IPS DF 6.9 (cell line): ENCODE measurements at regions not wholly inside any gene's neighbourhood (a gene's known extent, or its start where the extent isn't known, plus 50 kb on each side); places are given as distances from the start of the nearest gene placed in this dataset.
"Not testable (repeated sequence)": the region's sequence is repeated elsewhere in the genome, so short reads cannot be mapped to it uniquely, and the experiment has no call there.

ENCODE experiments used
- DNase-seq: peaks from one replicate; pipeline ENCODE4 v3.0.0-alpha.2; 2013; ENCODE audit warnings: low read depth, low spot score
- H3K27ac ChIP-seq: one replicate; pipeline ENCODE4 v1.5.1; 2013; ENCODE audit warnings: low read length, control low read depth
- H3K27me3 ChIP-seq: 2 replicates; pipeline ENCODE4 v1.6.1; 2013; ENCODE audit warnings: mild to moderate bottlenecking, low read length; ENCODE audit not compliant: control insufficient read depth, insufficient read depth
- H3K36me3 ChIP-seq: 2 replicates; pipeline ENCODE4 v1.6.1; 2013; ENCODE audit warnings: low read length; ENCODE audit not compliant: control insufficient read depth, insufficient read depth
- H3K4me1 ChIP-seq: 2 replicates; pipeline ENCODE4 v1.6.1; 2013; ENCODE audit warnings: low read length; ENCODE audit not compliant: control insufficient read depth, insufficient read depth
- H3K4me3 ChIP-seq: 2 replicates; pipeline ENCODE4 v1.5.1; 2013; ENCODE audit warnings: mild to moderate bottlenecking, low read length
- H3K9me3 ChIP-seq: 2 replicates; pipeline ENCODE4 v1.6.1; 2013; ENCODE audit warnings: low read length, inconsistent platforms; ENCODE audit not compliant: control insufficient read depth, insufficient read depth
- WGBS: extraction: QIAGEN DNeasy Blood & Tissue Kit; methylation state at CpG from one replicate; pipeline ENCODE4 v1.1.7; 2013; ENCODE audit warnings: mixed read lengths, missing lambda C conversion rate; ENCODE audit not compliant: insufficient read length, insufficient coverage; 5-methylcytosine and 5-hydroxymethylcytosine counted together

GRCh38 chr16:29201296-29202024 lies 205.1 kb downstream of the NPIPB11 start:
- no CpG with 5 or more reads among the region's 25 CpGs for WGBS
- H3K9me3 ChIP-seq, DNase-seq, H3K27me3 ChIP-seq, H3K27ac ChIP-seq, H3K4me1 ChIP-seq, H3K4me3 ChIP-seq, H3K36me3 ChIP-seq: not testable (repeated sequence)

GRCh38 chr16:29200681-29201080 lies 205.8 kb downstream of the NPIPB11 start:
- not testable (repeated sequence) for DNase-seq, H3K4me1 ChIP-seq, H3K27ac ChIP-seq, H3K9me3 ChIP-seq, H3K4me3 ChIP-seq, H3K27me3 ChIP-seq, H3K36me3 ChIP-seq
- WGBS: no CpG with 5 or more reads among the region's 9 CpGs

DNA sequence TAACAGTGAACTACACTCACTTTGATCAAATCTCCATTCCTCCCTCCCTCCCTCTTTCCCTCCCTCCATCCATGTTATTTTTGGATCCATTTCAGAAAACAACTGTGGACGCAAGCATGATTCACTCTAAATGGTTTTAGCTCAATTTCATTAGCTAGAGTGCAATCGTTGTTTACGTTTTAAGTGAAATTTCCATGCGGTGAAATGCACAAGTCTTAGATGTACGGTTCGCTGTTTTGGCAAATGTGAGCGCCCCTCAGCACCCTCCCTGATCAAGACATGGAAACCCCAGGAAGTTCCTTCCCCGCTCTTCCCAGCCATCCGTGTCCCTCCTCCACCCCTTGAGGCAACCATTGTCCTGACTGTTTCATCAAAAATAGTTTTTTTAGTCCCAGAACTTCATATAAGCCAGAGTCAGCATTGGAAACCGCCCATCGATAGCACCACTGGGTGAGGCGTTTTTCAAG lies 206.3 kb downstream of the NPIPB11 start:
- not testable (repeated sequence) for H3K27ac ChIP-seq, H3K27me3 ChIP-seq, H3K4me1 ChIP-seq, H3K36me3 ChIP-seq, H3K4me3 ChIP-seq, DNase-seq, H3K9me3 ChIP-seq
- WGBS: no CpG with 5 or more reads among the region's 12 CpGs

DNA sequence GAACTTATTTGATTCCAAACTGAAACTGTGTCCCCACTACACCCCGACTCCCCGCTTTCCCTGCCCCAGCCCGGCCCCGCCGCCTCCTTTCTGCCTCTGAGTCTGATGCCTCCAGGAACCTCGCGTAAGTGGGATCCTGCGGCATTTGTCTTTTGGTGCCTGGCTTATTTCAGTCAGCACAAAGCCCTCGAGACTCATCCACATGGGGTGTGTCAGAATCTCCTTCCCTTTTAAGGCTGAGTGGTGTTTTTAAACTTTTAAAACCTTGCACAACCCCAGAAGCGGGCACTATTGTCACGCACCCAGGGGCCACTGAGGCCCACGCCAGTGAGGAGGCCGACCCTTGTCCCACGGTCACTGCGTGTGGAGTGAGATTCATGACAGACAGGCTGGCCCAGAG lies 206.9 kb downstream of the NPIPB11 start:
- not testable (repeated sequence) for H3K4me1 ChIP-seq, DNase-seq, H3K4me3 ChIP-seq, H3K27me3 ChIP-seq, H3K9me3 ChIP-seq, H3K36me3 ChIP-seq, H3K27ac ChIP-seq
- whole genome bisulfite sequencing: no CpG with 5 or more reads among the region's 15 CpGs

DNA sequence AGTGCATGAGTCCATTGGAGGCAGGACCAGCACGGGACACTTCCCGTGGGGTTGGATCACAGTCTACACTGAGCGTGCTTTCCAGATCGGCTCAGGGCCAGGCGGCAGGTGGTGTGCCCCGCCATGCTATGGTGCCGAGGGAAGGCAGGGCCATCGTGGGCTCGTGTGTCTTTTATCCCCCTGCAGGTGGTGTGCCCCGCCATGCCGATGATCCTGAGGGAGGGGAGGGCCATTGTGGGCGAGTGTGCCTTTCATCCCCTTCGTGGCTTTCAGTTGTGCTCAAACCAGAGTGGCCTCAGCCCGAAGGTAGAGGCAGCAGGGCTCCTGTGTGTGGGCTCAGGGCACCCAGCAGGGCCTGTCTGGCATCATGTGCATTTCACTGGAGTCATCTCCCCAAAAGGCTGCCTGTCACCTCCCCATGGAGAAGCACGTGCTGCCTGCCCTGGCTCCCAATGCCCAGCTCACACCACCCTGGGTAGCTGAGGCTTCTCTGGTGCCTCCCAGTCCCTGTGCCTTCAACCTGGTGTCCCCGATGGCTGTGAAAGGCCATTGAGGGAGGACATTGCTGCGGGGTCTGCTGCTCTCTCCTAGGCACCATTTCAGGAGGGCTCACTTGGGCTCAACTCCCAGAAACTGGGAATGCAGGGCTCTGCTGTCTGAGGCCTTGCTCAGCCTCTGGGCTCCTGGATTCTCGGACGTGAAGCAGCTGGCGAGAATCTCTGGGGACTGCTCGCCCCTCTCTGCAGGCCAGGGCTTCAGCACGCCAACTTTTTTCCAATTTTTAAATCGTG lies 207.6 kb downstream of the NPIPB11 start:
- no CpG with 5 or more reads among the region's 23 CpGs for WGBS
- Histone ChIP-seq H3K27me3 (no peaks in the 10 kb centered on the region), H3K27ac (no peak overlapping the region), H3K4me1 (no peaks in the 10 kb centered on the region), H3K9me3 (no peaks in the 10 kb centered on the region), H3K4me3 (no peak overlapping the region), H3K36me3 (no peaks in the 10 kb centered on the region)
- DNase-seq: no peak

- Histone ChIP-seq H3K27ac (no peak overlapping the region), H3K36me3 (no peaks in the 10 kb centered on the region), H3K4me1 (no peaks in the 10 kb centered on the region), H3K9me3 (no peaks in the 10 kb centered on the region), H3K27me3 (no peaks in the 10 kb centered on the region), H3K4me3 (no peak overlapping the region)
- 100% methylated on average over 2 of the region's 4 CpGs for WGBS
- DNase-seq: no peak
Measured at GRCh38 chr16:29198231-29198630, 208.3 kb downstream of the NPIPB11 start.

GRCh38 chr16:29197494-29198100 lies 208.9 kb downstream of the NPIPB11 start:
- H3K9me3 ChIP-seq, H3K4me1 ChIP-seq, H3K36me3 ChIP-seq, H3K4me3 ChIP-seq, H3K27ac ChIP-seq, DNase-seq, H3K27me3 ChIP-seq: not testable (repeated sequence)
- 100% methylated on average over 3 of the region's 5 CpGs for WGBS

- 100% methylated on average over 1 of the region's 1 CpG for WGBS
- not testable (repeated sequence) for H3K4me3 ChIP-seq
Measured at GRCh38 chr16:29196746-29197145, 209.8 kb downstream of the NPIPB11 start.

DNA sequence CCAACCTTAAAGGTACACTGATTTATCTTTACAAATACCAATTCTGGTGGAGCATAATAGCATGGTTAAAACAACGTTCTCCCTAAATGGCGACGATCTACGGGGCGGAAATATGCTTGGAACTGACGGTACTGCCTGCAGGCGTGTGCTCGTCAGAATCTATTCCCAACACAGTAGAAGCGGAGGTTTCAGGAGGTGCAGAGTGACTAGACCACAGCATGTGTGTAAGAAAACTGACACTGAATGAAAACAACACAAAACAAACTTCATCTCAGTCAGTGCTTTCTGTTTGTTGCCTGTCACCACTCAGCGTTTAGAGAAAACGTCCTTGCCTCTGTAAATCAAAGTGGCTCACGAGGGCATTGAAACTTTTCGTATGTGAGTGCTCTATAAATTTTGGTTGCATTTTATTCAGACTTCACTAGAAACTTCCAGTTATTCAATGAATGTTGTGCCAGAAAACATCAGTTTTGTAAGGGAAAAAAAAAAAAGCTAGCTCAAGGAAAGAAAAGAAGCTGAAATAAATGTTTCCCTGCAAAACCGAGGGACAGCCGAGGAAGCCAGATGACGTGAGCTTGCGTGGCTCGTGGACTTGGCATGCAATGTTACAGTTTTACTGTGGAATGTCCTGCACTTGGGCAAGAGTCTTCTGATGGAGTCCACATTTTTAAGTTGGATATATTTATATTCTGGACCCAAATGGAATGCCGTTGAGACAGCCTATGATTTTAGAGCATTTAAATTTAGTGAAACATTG lies 210.4 kb downstream of the LAT start:
- DNase-seq, H3K36me3 ChIP-seq, H3K4me3 ChIP-seq, H3K27me3 ChIP-seq, H3K27ac ChIP-seq, H3K4me1 ChIP-seq, H3K9me3 ChIP-seq: not testable (repeated sequence)
- no CpG with 5 or more reads among the region's 19 CpGs for WGBS

More at GRCh38 chr16:29196746-29197145, 209.8 kb downstream of the NPIPB11 start:
- not testable (repeated sequence) for H3K36me3 ChIP-seq, H3K27me3 ChIP-seq, H3K27ac ChIP-seq, H3K4me1 ChIP-seq, H3K9me3 ChIP-seq, DNase-seq

- no CpG with 5 or more reads among the region's 21 CpGs for WGBS
- H3K27me3 ChIP-seq, H3K4me3 ChIP-seq, H3K36me3 ChIP-seq, DNase-seq, H3K27ac ChIP-seq, H3K4me1 ChIP-seq, H3K9me3 ChIP-seq: not testable (repeated sequence)
Measured at GRCh38 chr16:29194185-29194844, 209.5 kb downstream of the LAT start.
